Upper lobe of left lung (tissue), 6 donors: ENCODE measurements at regions not wholly inside any gene's neighbourhood (a gene's known extent, or its start where the extent isn't known, plus 50 kb on each side); places are given as distances from the start of the nearest gene placed in this dataset.
"Not testable (repeated sequence)": the region's sequence is repeated elsewhere in the genome, so short reads cannot be mapped to it uniquely, and the experiment has no call there.

Source experiments
- ATAC-seq, 2 donors: fragments of 200-7000 bp; cut with Tn5 transposase; one replicate each; pipeline ENCODE4 v1.9.1; 2022; ENCODE audit warnings: mild to moderate bottlenecking in 2 of 2, moderate library complexity in 2 of 2; ENCODE audit not compliant: low FRiP score in 2 of 2
- DNase-seq, 2 donors: peaks; one replicate each; pipeline ENCODE4 v3.0.0-alpha.2; 2019 to 2020
- H3K27ac ChIP-seq, 4 donors: fragments of 200-600 bp; sonication (generic); one replicate each; pipeline ENCODE4 v1.5.1; 2016 to 2019
- H3K27me3 ChIP-seq, 4 donors: fragments of 200-600 bp; sonication (generic); one replicate each; pipeline ENCODE4 v1.5.1; 2017 to 2019
- H3K36me3 ChIP-seq, 4 donors: fragments of 200-600 bp; sonication (generic); one replicate each; pipeline ENCODE4 v1.5.1; 2016 to 2019
- H3K4me1 ChIP-seq, 4 donors: fragments of 200-600 bp; sonication (generic); one replicate each; pipeline ENCODE4 v1.5.1; 2018 to 2019
- H3K4me3 ChIP-seq, 4 donors: fragments of 200-600 bp; sonication (generic); one replicate each; pipeline ENCODE4 v1.5.1; 2017 to 2019; ENCODE audit warnings: mild to moderate bottlenecking in 2 of 4, moderate library complexity in 1 of 4
- H3K9me3 ChIP-seq, 4 donors: fragments of 200-600 bp; sonication (generic); one replicate each; pipeline ENCODE4 v1.5.1; 2018 to 2019
- CTCF ChIP-seq, 6 experiments: fragments of 450-650 bp in 4 of 6; fragments of 200-600 bp in 2 of 6; sonication (generic) in 2 of 6; IDR thresholded peaks; one replicate each; pipeline ENCODE4 v1.5.1; 2016 to 2019; ENCODE audit warnings: antibody characterized with exemption in 6 of 6
- EP300 ChIP-seq, 4 donors: sonication (generic); formaldehyde crosslinking; IDR thresholded peaks; one replicate each; pipeline ENCODE4 v1.5.1; 2017; ENCODE audit warnings: antibody characterized with exemption in 4 of 4, control low read depth in 2 of 4
- POLR2A ChIP-seq, 4 donors: fragments of 450-650 bp; IDR thresholded peaks; one replicate each; pipeline ENCODE4 v1.5.1; 2016 to 2017; ENCODE audit warnings: antibody characterized with exemption in 4 of 4, mild to moderate bottlenecking in 2 of 4
- POLR2AphosphoS5 ChIP-seq, 2 donors: sonication (generic); formaldehyde crosslinking; IDR thresholded peaks; one replicate each; pipeline ENCODE4 v1.5.1; 2017; ENCODE audit warnings: antibody characterized with exemption in 2 of 2
- WGBS, 2 donors: methylation state at CpG; one replicate each; pipeline ENCODE4 v1.1.5; 2017 to 2018; 5-methylcytosine and 5-hydroxymethylcytosine counted together
- donor health status: DM: no; HTN: no; CAD: no; lungs with moderate emphysema.
- donor health status: DM: no; HTN: yes; CAD: no; lungs with severe emphysema.

- 94 to 96% methylated on average over 2 of the region's 2 CpGs for WGBS, 2 donors
- Histone ChIP-seq H3K4me3 (no peak overlapping the region), H3K27ac (no peak overlapping the region), H3K36me3 (no peaks in the 10 kb centered on the region), H3K27me3 (no peaks in the 10 kb centered on the region), H3K4me1 (no peaks in the 10 kb centered on the region), H3K9me3 (peaks cover 0 to 5% (median 0%) of the 10 kb centered on the region in 4 donors)
- ATAC-seq = no peak
- TF ChIP-seq EP300 (IDR thresholded peaks at IDR 0.05) = no peak
- no peak for TF ChIP-seq POLR2AphosphoS5 (IDR thresholded peaks at IDR 0.05)
- TF ChIP-seq POLR2A (IDR thresholded peaks at IDR 0.05) = no peak
- DNase-seq = no peak
Measured at GRCh38 chr6:141884850-141885249, 247.9 kb upstream of the GJE1 start.

DNA sequence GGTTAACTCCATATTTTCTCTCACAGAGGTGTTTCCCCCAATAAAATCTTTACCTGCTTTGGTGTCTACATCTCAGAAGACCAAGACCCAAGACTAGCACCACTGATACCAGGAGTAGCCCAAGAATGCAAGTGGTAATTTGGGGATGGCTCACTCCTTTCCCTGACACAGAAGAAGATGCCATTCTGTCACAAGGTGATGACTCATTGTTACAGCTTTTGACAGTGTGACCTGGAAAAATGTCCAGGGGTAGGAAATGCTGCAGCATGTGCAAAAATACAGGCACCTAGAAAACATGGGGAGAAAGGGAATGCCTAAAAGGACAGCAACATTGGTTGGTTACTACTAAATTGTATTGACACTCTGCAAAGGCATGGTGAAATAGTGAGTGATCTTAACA, 254.0 kb upstream of the GJE1 start:
- no peaks in the 10 kb centered on the region for H3K36me3 ChIP-seq
- DNase-seq (no peak), ATAC-seq (no peak)
- no peaks in the 10 kb centered on the region for H3K4me1 ChIP-seq
- H3K4me3 ChIP-seq = no peak overlapping the region
- no peaks in the 10 kb centered on the region for H3K27me3 ChIP-seq
- no peaks in the 10 kb centered on the region for H3K9me3 ChIP-seq
- no peak overlapping the region for H3K27ac ChIP-seq
- TF ChIP-seq CTCF (IDR thresholded peaks at IDR 0.05) (no peak), EP300 (IDR thresholded peaks at IDR 0.05) (no peak), POLR2AphosphoS5 (IDR thresholded peaks at IDR 0.05) (no peak), POLR2A (IDR thresholded peaks at IDR 0.05) (no peak)

- Histone ChIP-seq H3K36me3 (no peaks in the 10 kb centered on the region), H3K4me1 (no peaks in the 10 kb centered on the region), H3K27me3 (no peaks in the 10 kb centered on the region), H3K27ac (no peak overlapping the region), H3K9me3 (no peaks in the 10 kb centered on the region), H3K4me3 (no peak overlapping the region)
- ATAC-seq (no peak), DNase-seq (no peak)
- TF ChIP-seq EP300 (IDR thresholded peaks at IDR 0.05) (no peak), CTCF (IDR thresholded peaks at IDR 0.05) (no peak), POLR2AphosphoS5 (IDR thresholded peaks at IDR 0.05) (no peak), POLR2A (IDR thresholded peaks at IDR 0.05) (no peak)
- WGBS, 2 donors = 79 to 85% methylated on average over 2 of the region's 2 CpGs
Measured at GRCh38 chr6:141877275-141877983, 255.3 kb upstream of the GJE1 start.

DNA sequence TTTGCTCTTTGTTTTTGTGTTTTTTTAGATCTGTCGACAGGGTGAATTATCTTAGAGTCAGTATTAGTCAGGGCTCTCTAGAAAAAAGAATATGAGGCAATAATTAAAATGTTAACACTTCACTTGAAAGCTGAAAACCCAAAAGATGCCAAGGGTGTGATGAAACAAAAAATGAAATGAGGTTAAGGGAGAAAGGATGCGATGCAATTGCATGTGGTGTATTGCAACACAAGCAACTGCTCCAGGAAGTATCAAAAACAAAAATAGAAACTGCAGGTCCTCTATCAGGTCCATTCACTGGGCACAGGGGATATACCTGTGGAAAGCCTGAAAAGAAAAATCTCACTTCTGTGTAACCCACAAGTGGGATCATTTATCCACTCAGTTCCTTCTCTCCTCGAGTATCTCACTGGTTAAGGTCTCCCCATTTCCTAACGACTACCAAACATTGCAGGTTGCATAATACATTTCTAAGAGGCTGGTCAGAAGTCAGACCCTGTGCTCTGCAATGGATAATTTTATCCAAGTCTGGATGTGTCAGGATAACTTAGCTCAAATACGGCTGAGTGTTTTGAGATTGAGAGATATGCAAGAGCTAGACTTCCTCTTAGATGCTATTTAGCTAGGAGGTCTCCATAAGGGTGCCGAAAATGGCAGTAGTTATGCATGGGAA, 257.7 kb upstream of the GJE1 start:
- Histone ChIP-seq H3K4me1 (no peaks in the 10 kb centered on the region), H3K27me3 (no peaks in the 10 kb centered on the region), H3K27ac (no peak overlapping the region), H3K36me3 (no peaks in the 10 kb centered on the region), H3K9me3 (no peaks in the 10 kb centered on the region), H3K4me3 (no peak overlapping the region)
- DNase-seq (no peak), ATAC-seq (no peak)
- 46 to 55% methylated on average over 6 of the region's 6 CpGs for WGBS, 2 donors
- no peak for TF ChIP-seq POLR2A (IDR thresholded peaks at IDR 0.05)
- no peak for TF ChIP-seq POLR2AphosphoS5 (IDR thresholded peaks at IDR 0.05)
- no peak for TF ChIP-seq CTCF (IDR thresholded peaks at IDR 0.05)
- TF ChIP-seq EP300 (IDR thresholded peaks at IDR 0.05) = no peak

DNA sequence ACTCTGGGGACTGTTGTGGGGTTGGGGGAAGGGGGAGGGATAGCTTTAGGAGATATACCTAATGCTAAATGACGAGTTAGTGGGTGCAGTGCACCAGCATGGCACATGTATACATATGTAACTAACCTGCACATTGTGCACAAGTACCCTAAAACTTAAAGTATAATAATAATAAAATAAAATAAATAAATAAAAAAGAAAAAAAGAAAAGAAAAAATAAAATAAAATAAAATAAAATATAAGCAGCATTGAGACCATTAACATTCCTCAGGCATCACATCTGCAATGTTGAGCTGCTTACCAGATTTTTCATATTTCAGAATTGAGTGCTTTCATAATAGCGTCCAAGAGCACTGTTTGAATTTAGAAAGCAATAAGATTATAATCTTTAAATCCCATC, 263.2 kb upstream of the GJE1 start:
- H3K4me3 ChIP-seq, H3K9me3 ChIP-seq, H3K4me1 ChIP-seq, ATAC-seq, H3K27me3 ChIP-seq, H3K36me3 ChIP-seq, H3K27ac ChIP-seq, DNase-seq: not testable (repeated sequence)
- 77 to 81% methylated on average over 2 of the region's 2 CpGs for WGBS, 2 donors

DNA sequence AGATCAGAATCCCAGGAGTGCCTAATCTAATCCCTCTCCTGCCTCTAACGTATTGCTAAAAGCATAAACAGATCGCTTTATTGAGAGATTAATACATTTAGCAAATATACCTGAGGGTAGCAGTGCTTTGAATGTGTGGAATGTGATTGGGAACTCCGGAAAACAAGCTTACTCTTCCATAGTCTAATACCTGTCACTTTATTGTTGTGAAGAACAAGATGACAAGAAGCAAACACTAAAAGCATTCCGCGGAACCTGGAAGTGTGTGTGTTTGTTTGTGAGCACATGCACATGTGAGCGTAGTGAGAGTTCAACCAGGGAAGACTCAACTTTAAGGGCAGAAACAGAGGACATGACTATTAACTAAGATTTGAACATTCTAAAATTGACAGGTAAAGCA, 265.0 kb upstream of the GJE1 start:
- H3K27ac ChIP-seq = no peak overlapping the region
- DNase-seq (no peak), ATAC-seq (no peak)
- no peak for TF ChIP-seq POLR2AphosphoS5 (IDR thresholded peaks at IDR 0.05)
- TF ChIP-seq EP300 (IDR thresholded peaks at IDR 0.05) = no peak
- TF ChIP-seq POLR2A (IDR thresholded peaks at IDR 0.05) = no peak
- TF ChIP-seq CTCF (IDR thresholded peaks at IDR 0.05) = no peak
- no peaks in the 10 kb centered on the region for H3K27me3 ChIP-seq
- no peaks in the 10 kb centered on the region for H3K9me3 ChIP-seq
- WGBS, 2 donors = 71 to 76% methylated on average over 6 of the region's 6 CpGs
- no peaks in the 10 kb centered on the region for H3K36me3 ChIP-seq
- no peaks in the 10 kb centered on the region for H3K4me1 ChIP-seq
- no peak overlapping the region for H3K4me3 ChIP-seq
